ENCODE measurements at regions not wholly inside any gene's neighbourhood (a gene's known extent, or its start where the extent isn't known, plus 50 kb on each side); places are given as distances from the start of the nearest gene placed in this dataset.

- TF ChIP-seq POLR2A (IDR thresholded peaks at IDR 0.05; ENCODE audit: borderline replicate concordance, extremely low read depth, insufficient read depth, insufficient read length) = no peak
- no peak for TF ChIP-seq CTCF (IDR thresholded peaks at IDR 0.05 in 2 of 3, conservative IDR thresholded peaks at IDR 0.05 in 1 of 3; ENCODE audit: borderline replicate concordance in 1 of 3, insufficient read depth in 1 of 3, low read depth in 2 of 3, low read length in 2 of 3)
- TF ChIP-seq EZH2phosphoT487 (IDR thresholded peaks at IDR 0.05; ENCODE audit: borderline replicate concordance) = no peak
- no peak for TF ChIP-seq RAD21 (IDR thresholded peaks at IDR 0.05; ENCODE audit: low read depth)
- no peak for TF ChIP-seq REST (IDR thresholded peaks at IDR 0.05; ENCODE audit: low read depth)
These were observed 59.4 kb upstream of the ZFHX3 start for GRCh38 chr16:73107371-73107770.
